Esophagus squamous epithelium (tissue), 5 donors: ENCODE measurements at regions not wholly inside any gene's neighbourhood (a gene's known extent, or its start where the extent isn't known, plus 50 kb on each side); places are given as distances from the start of the nearest gene placed in this dataset.

ENCODE experiments used
- DNase-seq: peaks from one replicate; lab custom pipeline; 2025; lab: John Stamatoyannopoulos, UW
- H3K27ac ChIP-seq, 4 donors: fragments of 200-600 bp; sonication (generic); one replicate each; pipeline ENCODE4 v1.5.1; 2016 to 2019; ENCODE audit warnings: mild to moderate bottlenecking in 1 of 4
- H3K27me3 ChIP-seq, 4 donors: fragments of 200-600 bp; sonication (generic); 1 replicate in 3 of 4; 2 replicates in 1 of 4; pipeline versions ENCODE4 v1.5.1 to v1.6.0; 2017 to 2021; ENCODE audit warnings: antibody characterized with exemption in 1 of 4
- H3K36me3 ChIP-seq, 3 donors: fragments of 200-600 bp; sonication (generic); one replicate each; pipeline ENCODE4 v1.5.1; 2016 to 2019
- H3K4me1 ChIP-seq, 3 donors: fragments of 200-600 bp; sonication (generic); one replicate each; pipeline ENCODE4 v1.5.1; 2017 to 2019
- H3K4me3 ChIP-seq, 4 donors: fragments of 200-600 bp; sonication (generic); 1 replicate in 3 of 4; 2 replicates in 1 of 4; pipeline ENCODE4 v1.5.1; 2016 to 2019; ENCODE audit warnings: mild to moderate bottlenecking in 2 of 4, moderate library complexity in 1 of 4
- H3K9me3 ChIP-seq, 3 donors: fragments of 200-600 bp; sonication (generic); one replicate each; pipeline ENCODE4 v1.5.1; 2016 to 2019
- POLR2A ChIP-seq, 4 donors: fragments of 450-650 bp; IDR thresholded peaks; one replicate each; pipeline ENCODE4 v1.6.1; 2017; ENCODE audit warnings: antibody characterized with exemption in 4 of 4, mild to moderate bottlenecking in 4 of 4, moderate library complexity in 3 of 4
- WGBS, 2 donors: methylation state at CpG; one replicate each; pipeline ENCODE4 v1.1.5; 2018; 5-methylcytosine and 5-hydroxymethylcytosine counted together
- intact Hi-C: fragments of 100-400 bp; cut with DNase I; formaldehyde crosslinking; loops from one replicate; pipeline ENCODE4 v1.15.0; 2022
- TF ChIP-seq, protein P1 (sequence below), 6 experiments: fragments of 450-650 bp in 4 of 6; fragments of 200-600 bp in 2 of 6; sonication (generic) in 2 of 6; IDR thresholded peaks; one replicate each; pipeline ENCODE4 v1.5.1; 2016 to 2019; ENCODE audit warnings: antibody characterized with exemption in 6 of 6, mild to moderate bottlenecking in 4 of 6, moderate library complexity in 4 of 6
- donor health status: DM: yes; HTN: yes; CAD: no.

GRCh38 chr5:26024774-26025173, 1013.6 kb downstream of the CDH9 start:
- Histone ChIP-seq H3K4me1 (no peaks in the 10 kb centered on the region), H3K36me3 (no peaks in the 10 kb centered on the region), H3K9me3 (no peaks in the 10 kb centered on the region), H3K27me3 (no peaks in the 10 kb centered on the region), H3K4me3 (no peak overlapping the region), H3K27ac (no peak overlapping the region)
- no peak for TF ChIP-seq POLR2A (IDR thresholded peaks at IDR 0.05)
- TF ChIP-seq, protein P1, sequence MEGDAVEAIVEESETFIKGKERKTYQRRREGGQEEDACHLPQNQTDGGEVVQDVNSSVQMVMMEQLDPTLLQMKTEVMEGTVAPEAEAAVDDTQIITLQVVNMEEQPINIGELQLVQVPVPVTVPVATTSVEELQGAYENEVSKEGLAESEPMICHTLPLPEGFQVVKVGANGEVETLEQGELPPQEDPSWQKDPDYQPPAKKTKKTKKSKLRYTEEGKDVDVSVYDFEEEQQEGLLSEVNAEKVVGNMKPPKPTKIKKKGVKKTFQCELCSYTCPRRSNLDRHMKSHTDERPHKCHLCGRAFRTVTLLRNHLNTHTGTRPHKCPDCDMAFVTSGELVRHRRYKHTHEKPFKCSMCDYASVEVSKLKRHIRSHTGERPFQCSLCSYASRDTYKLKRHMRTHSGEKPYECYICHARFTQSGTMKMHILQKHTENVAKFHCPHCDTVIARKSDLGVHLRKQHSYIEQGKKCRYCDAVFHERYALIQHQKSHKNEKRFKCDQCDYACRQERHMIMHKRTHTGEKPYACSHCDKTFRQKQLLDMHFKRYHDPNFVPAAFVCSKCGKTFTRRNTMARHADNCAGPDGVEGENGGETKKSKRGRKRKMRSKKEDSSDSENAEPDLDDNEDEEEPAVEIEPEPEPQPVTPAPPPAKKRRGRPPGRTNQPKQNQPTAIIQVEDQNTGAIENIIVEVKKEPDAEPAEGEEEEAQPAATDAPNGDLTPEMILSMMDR (IDR thresholded peaks at IDR 0.05): no peak
- intact Hi-C loops: no loop called here
- DNase-seq: no peak
- WGBS, 2 donors: 76 to 100% methylated on average over 1 of the region's 1 CpG

DNA sequence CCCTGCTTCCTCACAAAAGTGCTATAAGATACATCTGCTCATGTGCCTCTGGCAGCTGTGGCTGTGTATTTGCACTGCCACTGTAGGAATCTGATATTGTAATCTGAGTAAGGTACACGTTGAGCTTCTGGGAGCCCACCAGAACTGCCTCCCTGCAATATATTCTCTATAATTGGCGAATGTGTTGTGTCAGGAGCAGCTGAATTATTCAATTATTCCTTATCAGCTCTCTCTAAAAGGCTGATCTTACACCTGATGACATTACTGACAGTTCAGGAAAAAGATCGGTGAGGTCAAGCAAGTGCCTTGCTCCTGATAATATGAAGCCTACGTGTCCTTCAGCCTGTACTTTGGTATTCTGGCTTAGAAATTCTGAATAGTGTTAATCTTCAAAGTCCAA, 1015.0 kb downstream of the CDH9 start:
- no peak for TF ChIP-seq POLR2A (IDR thresholded peaks at IDR 0.05)
- TF ChIP-seq, protein P1 (IDR thresholded peaks at IDR 0.05): no peak
- no peak for DNase-seq
- Histone ChIP-seq H3K9me3 (no peaks in the 10 kb centered on the region), H3K4me3 (no peak overlapping the region), H3K27me3 (no peaks in the 10 kb centered on the region), H3K36me3 (no peaks in the 10 kb centered on the region), H3K27ac (no peak overlapping the region), H3K4me1 (no peaks in the 10 kb centered on the region)
- 54 to 56% methylated on average over 4 of the region's 4 CpGs for WGBS, 2 donors
- intact Hi-C loops: no loop called here

- Histone ChIP-seq H3K4me3 (no peak overlapping the region), H3K27ac (no peak overlapping the region), H3K4me1 (no peaks in the 10 kb centered on the region), H3K27me3 (no peaks in the 10 kb centered on the region), H3K36me3 (no peaks in the 10 kb centered on the region), H3K9me3 (no peaks in the 10 kb centered on the region)
- WGBS, 2 donors: 75 to 100% methylated on average over 1 of the region's 1 CpG
- intact Hi-C loops: no loop called here
- TF ChIP-seq POLR2A (IDR thresholded peaks at IDR 0.05): no peak
- TF ChIP-seq, protein P1 (IDR thresholded peaks at IDR 0.05): no peak
- DNase-seq: no peak
Measured at GRCh38 chr5:26014206-26014605, 1024.2 kb downstream of the CDH9 start.

DNA sequence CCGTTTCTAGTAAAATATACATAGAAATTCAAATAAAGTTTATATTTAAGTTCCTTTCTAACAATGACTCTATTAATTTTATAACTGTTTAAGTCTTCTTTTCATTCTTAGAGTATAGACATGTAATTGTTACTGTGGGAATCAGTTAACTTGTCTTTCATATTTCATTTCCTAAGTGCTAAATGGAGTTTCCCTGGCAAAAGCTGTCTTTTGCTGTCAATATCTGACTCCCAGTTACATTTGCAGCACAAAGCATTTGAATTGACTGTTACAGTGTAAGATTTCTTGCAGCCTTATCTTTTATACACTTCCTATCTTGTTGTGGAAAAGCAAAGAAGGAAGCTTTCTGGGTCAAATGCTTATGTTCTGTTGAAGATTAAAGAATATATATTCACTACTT, 1026.3 kb downstream of the CDH9 start:
- DNase-seq: no peak
- WGBS, 2 donors: 54 to 59% methylated on average over 1 of the region's 1 CpG

GRCh38 chr5:26009742-26010141, 1028.6 kb downstream of the CDH9 start:
- Histone ChIP-seq H3K27me3 (no peaks in the 10 kb centered on the region), H3K27ac (no peak overlapping the region), H3K36me3 (no peaks in the 10 kb centered on the region), H3K9me3 (no peaks in the 10 kb centered on the region), H3K4me3 (no peak overlapping the region), H3K4me1 (no peaks in the 10 kb centered on the region)
- intact Hi-C loops: no loop called here
- TF ChIP-seq, protein P1 (IDR thresholded peaks at IDR 0.05): no peak
- TF ChIP-seq POLR2A (IDR thresholded peaks at IDR 0.05): no peak
- WGBS, 2 donors: 30 to 31% methylated on average over 6 of the region's 6 CpGs
- no peak for DNase-seq

More for the DNA sequence above, 1026.3 kb downstream of the CDH9 start:
- Histone ChIP-seq H3K4me3 (no peak overlapping the region), H3K27me3 (no peaks in the 10 kb centered on the region), H3K27ac (no peak overlapping the region), H3K4me1 (no peaks in the 10 kb centered on the region), H3K36me3 (no peaks in the 10 kb centered on the region), H3K9me3 (no peaks in the 10 kb centered on the region)
- intact Hi-C loops: no loop called here
- TF ChIP-seq, protein P1 (IDR thresholded peaks at IDR 0.05): no peak
- no peak for TF ChIP-seq POLR2A (IDR thresholded peaks at IDR 0.05)
